ENCODE measurements at regions not wholly inside any gene's neighbourhood (a gene's known extent, or its start where the extent isn't known, plus 50 kb on each side); places are given as distances from the start of the nearest gene placed in this dataset.

GRCh38 chr11:134674974-134675373 lies 262.9 kb upstream of the B3GAT1 start:
- Histone ChIP-seq H3K27ac (ENCODE audit: poor library complexity, severe bottlenecking) (no peak overlapping the region), H3K4me1 (ENCODE audit: insufficient read depth, poor library complexity, severe bottlenecking) (no peaks in the 10 kb centered on the region), H3K36me3 (ENCODE audit: low read depth) (no peaks in the 10 kb centered on the region), H3K9me3 (ENCODE audit: severe bottlenecking) (no peaks in the 10 kb centered on the region), H3K27me3 (ENCODE audit: insufficient read depth, poor library complexity, severe bottlenecking) (peaks cover 19% of the 10 kb centered on the region), H3K4me3 (ENCODE audit: severe bottlenecking) (no peak overlapping the region)
- TF ChIP-seq CTCF (IDR thresholded peaks at IDR 0.05; ENCODE audit: poor library complexity, severe bottlenecking): no peak
- DNase-seq (ENCODE audit: low spot score) (no peak), ATAC-seq (ENCODE audit: low read depth) (no peak)

- no peaks in the 10 kb centered on the region for H3K36me3 ChIP-seq (ENCODE audit: low read depth)
- H3K27me3 ChIP-seq (ENCODE audit: insufficient read depth, poor library complexity, severe bottlenecking): peaks cover 19% of the 10 kb centered on the region
- DNase-seq (ENCODE audit: low spot score) (no peak), ATAC-seq (ENCODE audit: low read depth) (no peak)
- H3K27ac ChIP-seq (ENCODE audit: poor library complexity, severe bottlenecking): no peak overlapping the region
- no peak for TF ChIP-seq CTCF (IDR thresholded peaks at IDR 0.05; ENCODE audit: poor library complexity, severe bottlenecking)
- no peak overlapping the region for H3K4me3 ChIP-seq (ENCODE audit: severe bottlenecking)
- H3K9me3 ChIP-seq (ENCODE audit: severe bottlenecking): no peaks in the 10 kb centered on the region
- no peaks in the 10 kb centered on the region for H3K4me1 ChIP-seq (ENCODE audit: insufficient read depth, poor library complexity, severe bottlenecking)
Measured at GRCh38 chr11:134670961-134671370, 258.9 kb upstream of the B3GAT1 start.

- DNase-seq (ENCODE audit: low spot score) (no peak), ATAC-seq (ENCODE audit: low read depth) (no peak)
- no peaks in the 10 kb centered on the region for H3K9me3 ChIP-seq (ENCODE audit: severe bottlenecking)
- H3K4me3 ChIP-seq (ENCODE audit: severe bottlenecking): no peak overlapping the region
- no peaks in the 10 kb centered on the region for H3K4me1 ChIP-seq (ENCODE audit: insufficient read depth, poor library complexity, severe bottlenecking)
- peaks cover 19% of the 10 kb centered on the region for H3K27me3 ChIP-seq (ENCODE audit: insufficient read depth, poor library complexity, severe bottlenecking)
- TF ChIP-seq CTCF (IDR thresholded peaks at IDR 0.05; ENCODE audit: poor library complexity, severe bottlenecking): no peak
- no peak overlapping the region for H3K27ac ChIP-seq (ENCODE audit: poor library complexity, severe bottlenecking)
- no peaks in the 10 kb centered on the region for H3K36me3 ChIP-seq (ENCODE audit: low read depth)
Measured at GRCh38 chr11:134670247-134670782, 258.3 kb upstream of the B3GAT1 start.

GRCh38 chr11:134669796-134670195 lies 257.8 kb upstream of the B3GAT1 start:
- H3K27me3 ChIP-seq (ENCODE audit: insufficient read depth, poor library complexity, severe bottlenecking): peaks cover 19% of the 10 kb centered on the region
- TF ChIP-seq CTCF (IDR thresholded peaks at IDR 0.05; ENCODE audit: poor library complexity, severe bottlenecking): no peak
- DNase-seq (ENCODE audit: low spot score): no peak
- no peaks in the 10 kb centered on the region for H3K4me1 ChIP-seq (ENCODE audit: insufficient read depth, poor library complexity, severe bottlenecking)
- H3K4me3 ChIP-seq (ENCODE audit: severe bottlenecking): no peak overlapping the region
- H3K36me3 ChIP-seq (ENCODE audit: low read depth): no peaks in the 10 kb centered on the region
- no peak overlapping the region for H3K27ac ChIP-seq (ENCODE audit: poor library complexity, severe bottlenecking)
- no peaks in the 10 kb centered on the region for H3K9me3 ChIP-seq (ENCODE audit: severe bottlenecking)
- no peak for ATAC-seq (ENCODE audit: low read depth)

GRCh38 chr11:134668796-134669195 lies 256.8 kb upstream of the B3GAT1 start:
- Histone ChIP-seq H3K4me3 (ENCODE audit: severe bottlenecking) (no peak overlapping the region), H3K27ac (ENCODE audit: poor library complexity, severe bottlenecking) (no peak overlapping the region), H3K36me3 (ENCODE audit: low read depth) (no peaks in the 10 kb centered on the region), H3K9me3 (ENCODE audit: severe bottlenecking) (no peaks in the 10 kb centered on the region), H3K4me1 (ENCODE audit: insufficient read depth, poor library complexity, severe bottlenecking) (no peaks in the 10 kb centered on the region), H3K27me3 (ENCODE audit: insufficient read depth, poor library complexity, severe bottlenecking) (peaks cover 19% of the 10 kb centered on the region)
- no peak for TF ChIP-seq CTCF (IDR thresholded peaks at IDR 0.05; ENCODE audit: poor library complexity, severe bottlenecking)
- ATAC-seq (ENCODE audit: low read depth) (no peak), DNase-seq (ENCODE audit: low spot score) (no peak)
